Right lobe of liver (tissue), 6 donors: ENCODE measurements at regions not wholly inside any gene's neighbourhood (a gene's known extent, or its start where the extent isn't known, plus 50 kb on each side); places are given as distances from the start of the nearest gene placed in this dataset.
"Not testable (repeated sequence)": the region's sequence is repeated elsewhere in the genome, so short reads cannot be mapped to it uniquely, and the experiment has no call there.

Source experiments
- ATAC-seq, 4 donors: fragments of 200-7000 bp; cut with Tn5 transposase; one replicate each; pipeline ENCODE4 v1.9.1; 2020; ENCODE audit warnings: mild to moderate bottlenecking in 4 of 4, moderate library complexity in 4 of 4
- DNase-seq, 3 donors: peaks; one replicate each; pipeline ENCODE4 v3.0.0-alpha.2; 2020
- H3K27ac ChIP-seq, 3 donors: fragments of 200-600 bp; one replicate each; pipeline ENCODE4 v1.8.0; 2022
- H3K27me3 ChIP-seq, 2 donors: fragments of 200-600 bp; one replicate each; pipeline ENCODE4 v1.8.0; 2022
- H3K36me3 ChIP-seq, 4 donors: fragments of 200-600 bp; sonication (generic) in 1 of 4; one replicate each; pipeline versions ENCODE4 v1.5.1 to v1.8.0; 2017 to 2022; ENCODE audit warnings: control low read depth in 1 of 4
- H3K4me1 ChIP-seq, 4 donors: fragments of 200-600 bp; sonication (generic) in 1 of 4; one replicate each; pipeline versions ENCODE4 v1.5.1 to v1.8.0; 2017 to 2022; ENCODE audit warnings: control low read depth in 1 of 4
- H3K4me3 ChIP-seq, 3 donors: fragments of 200-600 bp; one replicate each; pipeline ENCODE4 v1.8.0; 2022
- H3K9me3 ChIP-seq, 4 donors: fragments of 200-600 bp; sonication (generic) in 1 of 4; one replicate each; pipeline versions ENCODE4 v1.5.1 to v1.8.0; 2017 to 2022; ENCODE audit warnings: control low read depth in 1 of 4
- CTCF ChIP-seq, 4 donors: fragments of 200-600 bp in 3 of 4; fragments of 450-650 bp in 1 of 4; IDR thresholded peaks; one replicate each; pipeline versions ENCODE4 v1.5.1 to v1.8.0; 2016 to 2022; ENCODE audit warnings: antibody characterized with exemption in 4 of 4, mild to moderate bottlenecking in 2 of 4
- POLR2A ChIP-seq: fragments of 450-650 bp; IDR thresholded peaks from one replicate; pipeline ENCODE4 v1.6.1; 2017; ENCODE audit warnings: antibody characterized with exemption, mild to moderate bottlenecking
- WGBS: methylation state at CpG from one replicate; pipeline ENCODE4 v1.1.6; 2018; ENCODE audit warnings: low coverage, low lambda C conversion rate; ENCODE audit not compliant: insufficient coverage; ENCODE audit errors: missing lambda C conversion rate; 5-methylcytosine and 5-hydroxymethylcytosine counted together
- intact Hi-C, 2 donors: fragments of 100-400 bp; cut with DNase I; formaldehyde crosslinking; loops; one replicate each; pipeline versions ENCODE4 v1.11.2 to v1.14.1; 2022
- donor health status: DM: no; HTN: yes; CAD: no.
- donor health status: DM: no; HTN: no; CAD: no.
- donor health status: DM: no; HTN: no; CAD: no.
- donor health status: DM: no; HTN: yes; CAD: no.
- donor health status: DM: no; HTN: yes; CAD: no.

GRCh38 chr6:8839626-8840025 is 404.3 kb upstream of the SLC35B3 start:
- Histone ChIP-seq H3K4me3 (no peak overlapping the region), H3K36me3 (no peaks in the 10 kb centered on the region), H3K9me3 (no peaks in the 10 kb centered on the region), H3K4me1 (no peaks in the 10 kb centered on the region), H3K27ac (no peak overlapping the region), H3K27me3 (no peaks in the 10 kb centered on the region)
- TF ChIP-seq POLR2A (no peak), CTCF (IDR thresholded peaks at IDR 0.05) (no peak)
- intact Hi-C loops, result no loop called here
- WGBS, result 56% methylated on average over 7 of the region's 7 CpGs
- ATAC-seq (peak in 2 of 4 donors; percentile 21 to 28), DNase-seq (no peak)

GRCh38 chr6:8837343-8837742 is 402.0 kb upstream of the SLC35B3 start:
- Histone ChIP-seq H3K36me3 (no peaks in the 10 kb centered on the region), H3K27me3 (no peaks in the 10 kb centered on the region), H3K4me3 (no peak overlapping the region), H3K27ac (no peak overlapping the region), H3K4me1 (no peaks in the 10 kb centered on the region), H3K9me3 (no peaks in the 10 kb centered on the region)
- DNase-seq, result no peak
- no peak for ATAC-seq
- no peak for TF ChIP-seq POLR2A
- no peak for TF ChIP-seq CTCF (IDR thresholded peaks at IDR 0.05)
- WGBS, result 73% methylated on average over 2 of the region's 2 CpGs
- intact Hi-C loops, result no loop called here

GRCh38 chr6:8832695-8833094 is 397.4 kb upstream of the SLC35B3 start:
- ATAC-seq, H3K4me3 ChIP-seq, DNase-seq, H3K27ac ChIP-seq, H3K9me3 ChIP-seq, H3K36me3 ChIP-seq, intact Hi-C loops, H3K27me3 ChIP-seq: not testable (repeated sequence)
- WGBS, result 96% methylated on average over 3 of the region's 3 CpGs
- H3K4me1 ChIP-seq, result peaks cover 0 to 11% (median 4%) of the 10 kb centered on the region in 4 donors

GRCh38 chr6:8831366-8832152 is 396.2 kb upstream of the SLC35B3 start:
- peak; percentile 47 to 86 (median 75) for ATAC-seq

More at GRCh38 chr6:8831366-8832152, 396.2 kb upstream of the SLC35B3 start:
- TF ChIP-seq CTCF (IDR thresholded peaks at IDR 0.05) (no peak), POLR2A (no peak)
- 44% methylated on average over 11 of the region's 11 CpGs for WGBS
- no peak for DNase-seq
- no peaks in the 10 kb centered on the region for H3K27me3 ChIP-seq
- no peaks in the 10 kb centered on the region for H3K36me3 ChIP-seq
- intact Hi-C loops, result no loop called here
- peaks cover 0 to 11% (median 4%) of the 10 kb centered on the region in 4 donors for H3K4me1 ChIP-seq
- H3K9me3 ChIP-seq, result no peaks in the 10 kb centered on the region
- no peak overlapping the region for H3K4me3 ChIP-seq
- peak overlapping the region in 1 of 3 donors; percentile 22 for H3K27ac ChIP-seq
